Uterus (tissue), 3 donors: ENCODE measurements at regions not wholly inside any gene's neighbourhood (a gene's known extent, or its start where the extent isn't known, plus 50 kb on each side); places are given as distances from the start of the nearest gene placed in this dataset.

Experiments
- DNase-seq, 2 donors: peaks; one replicate each; pipeline ENCODE4 v3.0.0-alpha.2; 2019 to 2020
- H3K27ac ChIP-seq, 2 donors: fragments of 200-600 bp; sonication (generic); 1 replicate in 1 of 2; 2 replicates in 1 of 2; pipeline ENCODE4 v1.5.1; 2016 to 2018
- H3K27me3 ChIP-seq, 2 donors: fragments of 200-600 bp; sonication (generic); one replicate each; pipeline ENCODE4 v1.5.1; 2018 to 2019; ENCODE audit warnings: control low read depth in 1 of 2
- H3K36me3 ChIP-seq, 2 donors: fragments of 200-600 bp; sonication (generic); one replicate each; pipeline ENCODE4 v1.5.1; 2019; ENCODE audit warnings: control low read depth in 1 of 2
- H3K4me1 ChIP-seq, 2 donors: fragments of 200-600 bp; sonication (generic); one replicate each; pipeline ENCODE4 v1.5.1; 2018 to 2019; ENCODE audit warnings: control low read depth in 1 of 2
- H3K4me3 ChIP-seq, 2 donors: fragments of 200-600 bp; sonication (generic); 1 replicate in 1 of 2; 2 replicates in 1 of 2; pipeline ENCODE4 v1.5.1; 2018 to 2019; ENCODE audit warnings: mild to moderate bottlenecking in 1 of 2
- H3K9me3 ChIP-seq, 2 donors: fragments of 200-600 bp; sonication (generic); one replicate each; pipeline ENCODE4 v1.5.1; 2019; ENCODE audit warnings: control low read depth in 1 of 2
- CTCF ChIP-seq, 4 experiments: fragments of 200-600 bp in 2 of 4; fragments of 450-650 bp in 2 of 4; sonication (generic) in 2 of 4; IDR thresholded peaks; one replicate each; pipeline ENCODE4 v1.5.1; 2016 to 2019; ENCODE audit warnings: antibody characterized with exemption in 4 of 4, mild to moderate bottlenecking in 2 of 4, moderate library complexity in 1 of 4
- POLR2A ChIP-seq, 2 donors: fragments of 450-650 bp; IDR thresholded peaks; one replicate each; pipeline ENCODE4 v1.6.1; 2016; ENCODE audit warnings: antibody characterized with exemption in 2 of 2, mild to moderate bottlenecking in 1 of 2, moderate library complexity in 1 of 2
- intact Hi-C: fragments of 100-400 bp; cut with DNase I; formaldehyde crosslinking; loops from one replicate; pipeline ENCODE4 v1.15.1; 2023; ENCODE audit warnings: low total_unique reads
- donor health status: DM: yes; HTN: yes; CAD: no.

- no peaks in the 10 kb centered on the region for H3K9me3 ChIP-seq
- H3K4me1 ChIP-seq: no peaks in the 10 kb centered on the region
- H3K27ac ChIP-seq: no peak overlapping the region
- H3K4me3 ChIP-seq: no peak overlapping the region
- TF ChIP-seq CTCF (IDR thresholded peaks at IDR 0.05) (no peak), POLR2A (IDR thresholded peaks at IDR 0.05) (no peak)
- DNase-seq: no peak
- intact Hi-C loops: no loop called here
- no peaks in the 10 kb centered on the region for H3K36me3 ChIP-seq
- no peaks in the 10 kb centered on the region for H3K27me3 ChIP-seq
These were observed 51.4 kb upstream of the LIPC start for GRCh38 chr15:58380280-58380945.

- intact Hi-C loops: no loop called here
- no peak for DNase-seq
- H3K9me3 ChIP-seq: no peaks in the 10 kb centered on the region
- no peak overlapping the region for H3K27ac ChIP-seq
- no peaks in the 10 kb centered on the region for H3K36me3 ChIP-seq
- H3K27me3 ChIP-seq: no peaks in the 10 kb centered on the region
- no peak overlapping the region for H3K4me3 ChIP-seq
- H3K4me1 ChIP-seq: no peaks in the 10 kb centered on the region
- no peak for TF ChIP-seq CTCF (IDR thresholded peaks at IDR 0.05)
- TF ChIP-seq POLR2A (IDR thresholded peaks at IDR 0.05): no peak
These were observed 50.1 kb upstream of the LIPC start for GRCh38 chr15:58381697-58382096.
